Thoracic aorta (tissue), 2 donors: ENCODE measurements at regions not wholly inside any gene's neighbourhood (a gene's known extent, or its start where the extent isn't known, plus 50 kb on each side); places are given as distances from the start of the nearest gene placed in this dataset.

Experiments
- ATAC-seq: fragments of 150-250 bp; one replicate; pipeline ENCODE4 v1.8.0; 2017; ENCODE audit warnings: low read depth; ENCODE audit not compliant: insufficient number of reproducible peaks, low FRiP score
- DNase-seq: peaks from one replicate; pipeline ENCODE4 v3.0.0-alpha.2; 2020; ENCODE audit warnings: low spot score
- H3K27ac ChIP-seq, 2 donors: fragments of 200-600 bp; sonication (generic); 1 replicate in 1 of 2; 2 replicates in 1 of 2; pipeline ENCODE4 v1.5.1; 2016; ENCODE audit warnings: mild to moderate bottlenecking in 2 of 2, moderate library complexity in 2 of 2
- H3K27me3 ChIP-seq: fragments of 200-600 bp; sonication (generic); replicated peaks from 2 replicates; pipeline ENCODE4 v1.6.0; 2016; ENCODE audit warnings: mild to moderate bottlenecking; ENCODE audit not compliant: insufficient read depth
- H3K36me3 ChIP-seq: fragments of 200-600 bp; sonication (generic); one replicate; pipeline ENCODE4 v1.5.1; 2016
- H3K4me1 ChIP-seq, 2 donors: fragments of 200-600 bp; sonication (generic); 1 replicate in 1 of 2; 2 replicates in 1 of 2; pipeline versions ENCODE4 v1.5.1 to v1.6.0; 2016; ENCODE audit warnings: low read depth in 2 of 2, mild to moderate bottlenecking in 1 of 2; ENCODE audit not compliant: control insufficient read depth in 1 of 2
- H3K4me3 ChIP-seq: fragments of 200-600 bp; sonication (generic); 2 replicates; pipeline ENCODE4 v1.5.1; 2016; ENCODE audit warnings: mild to moderate bottlenecking
- H3K9me3 ChIP-seq: fragments of 200-600 bp; sonication (generic); 2 replicates; pipeline ENCODE4 v1.5.1; 2016
- CTCF ChIP-seq: fragments of 200-600 bp; sonication (generic); IDR thresholded peaks from one replicate; pipeline ENCODE4 v1.5.1; 2019; ENCODE audit warnings: antibody characterized with exemption

- no peak for TF ChIP-seq CTCF
- Histone ChIP-seq H3K4me1 (peaks cover 0 to 6% of the 10 kb centered on the region in 2 donors), H3K4me3 (no peak overlapping the region), H3K27ac (no peak overlapping the region), H3K36me3 (no peaks in the 10 kb centered on the region), H3K27me3 (no peaks in the 10 kb centered on the region), H3K9me3 (no peaks in the 10 kb centered on the region)
- no peak for ATAC-seq
- DNase-seq, result no peak
Observed at GRCh38 chr13:105569816-105570215, 965.6 kb downstream of the EFNB2 start.

DNA sequence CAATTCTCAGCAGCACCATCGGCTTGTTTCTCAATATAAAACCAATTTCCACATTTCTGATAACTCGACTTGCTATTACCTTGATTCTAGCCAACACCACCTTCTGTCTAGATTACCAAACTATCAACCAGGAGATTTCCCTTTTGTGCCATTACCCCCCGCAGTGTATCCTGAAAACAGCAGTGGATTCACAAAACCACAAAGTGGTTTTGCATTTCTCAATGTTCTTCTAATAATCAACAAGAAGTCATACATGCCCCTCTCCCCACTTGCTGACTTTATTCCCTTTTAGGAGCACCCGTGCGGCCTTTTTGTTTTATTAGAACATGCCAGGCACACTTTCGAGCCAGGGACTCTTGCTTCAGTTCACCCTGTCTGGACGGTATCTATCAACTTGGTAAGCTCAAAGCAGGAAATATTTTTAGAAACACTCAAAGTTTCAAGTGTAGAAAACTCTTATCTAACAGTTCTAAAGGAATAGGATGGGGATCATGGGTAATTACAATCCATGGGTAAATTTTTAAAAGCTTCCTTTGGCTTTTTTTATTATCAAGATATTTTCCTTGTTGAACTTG, 967.4 kb downstream of the EFNB2 start:
- ATAC-seq (no peak), DNase-seq (no peak)
- Histone ChIP-seq H3K4me1 (peaks cover 0 to 6% of the 10 kb centered on the region in 2 donors), H3K27ac (no peak overlapping the region), H3K27me3 (no peaks in the 10 kb centered on the region), H3K9me3 (no peaks in the 10 kb centered on the region), H3K4me3 (no peak overlapping the region), H3K36me3 (no peaks in the 10 kb centered on the region)
- no peak for TF ChIP-seq CTCF

GRCh38 chr13:105565136-105565727, 970.2 kb downstream of the EFNB2 start:
- Histone ChIP-seq H3K27me3 (no peaks in the 10 kb centered on the region), H3K36me3 (no peaks in the 10 kb centered on the region), H3K4me1 (peaks cover 0 to 6% of the 10 kb centered on the region in 2 donors), H3K27ac (no peak overlapping the region), H3K4me3 (no peak overlapping the region), H3K9me3 (no peaks in the 10 kb centered on the region)
- ATAC-seq, result no peak
- no peak for TF ChIP-seq CTCF
- no peak for DNase-seq

- Histone ChIP-seq H3K27ac (no peak overlapping the region), H3K9me3 (no peaks in the 10 kb centered on the region), H3K27me3 (no peaks in the 10 kb centered on the region), H3K4me1 (no peaks in the 10 kb centered on the region), H3K36me3 (no peaks in the 10 kb centered on the region), H3K4me3 (no peak overlapping the region)
- no peak for DNase-seq
- no peak for ATAC-seq
- TF ChIP-seq CTCF, result no peak
Observed at GRCh38 chr13:105552078-105552477, 983.4 kb downstream of the EFNB2 start.

- no peaks in the 10 kb centered on the region for H3K9me3 ChIP-seq
- ATAC-seq, result no peak
- TF ChIP-seq CTCF, result no peak
Observed at GRCh38 chr13:105547851-105548250, 987.6 kb downstream of the EFNB2 start.

More at GRCh38 chr13:105547851-105548250, 987.6 kb downstream of the EFNB2 start:
- H3K4me3 ChIP-seq, result no peak overlapping the region
- DNase-seq, result no peak
- H3K4me1 ChIP-seq, result no peaks in the 10 kb centered on the region
- H3K27ac ChIP-seq, result no peak overlapping the region
- H3K36me3 ChIP-seq, result no peaks in the 10 kb centered on the region
- H3K27me3 ChIP-seq, result no peaks in the 10 kb centered on the region
